ENCODE measurements at regions not wholly inside any gene's neighbourhood (a gene's known extent, or its start where the extent isn't known, plus 50 kb on each side); places are given as distances from the start of the nearest gene placed in this dataset.

DNA sequence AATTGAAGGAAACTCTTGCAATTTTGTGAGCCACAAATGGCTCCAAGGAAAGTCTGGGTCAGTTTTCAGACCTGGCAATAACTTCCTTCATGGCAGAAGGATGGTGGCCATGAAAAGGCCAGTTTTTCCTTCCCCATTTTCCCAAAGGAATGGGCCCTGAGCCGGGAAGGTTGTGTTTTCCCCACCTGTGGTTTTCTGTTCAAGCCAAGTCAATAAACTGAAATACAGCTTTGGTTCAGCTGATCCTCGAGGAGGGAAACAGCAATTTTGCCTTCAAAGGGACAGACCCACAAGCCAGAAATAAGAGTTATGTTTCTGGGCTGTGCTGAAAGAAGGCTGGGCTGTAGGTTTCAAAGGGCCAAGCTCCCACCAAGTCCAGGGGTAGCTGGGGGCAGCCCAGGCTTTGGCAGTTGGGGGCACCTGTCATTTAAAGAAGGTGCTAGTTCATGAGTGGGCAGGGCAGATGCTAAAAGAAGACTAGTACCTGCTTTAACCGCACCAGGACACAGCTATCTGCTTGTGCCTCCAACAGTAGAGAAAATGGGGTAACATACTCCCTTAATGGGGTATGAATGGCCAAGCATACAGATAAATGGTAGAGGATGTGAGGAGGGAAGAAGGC, 97.0 kb downstream of the TTC32 start (continued):
- TF ChIP-seq ZNF776 (tag by site-specific recombination; IDR thresholded peaks at IDR 0.05; ENCODE audit: borderline replicate concordance) (no peak), ZFP3 (tag by site-specific recombination; IDR thresholded peaks at IDR 0.05; ENCODE audit: low read depth) (no peak), MYNN (tag by site-specific recombination; IDR thresholded peaks at IDR 0.05; ENCODE audit: borderline replicate concordance) (no peak), ZNF114 (tag by site-specific recombination; IDR thresholded peaks at IDR 0.05) (no peak)

GRCh38 chr2:19802086-19802841, 99.5 kb downstream of the TTC32 start:
- H3K4me3 ChIP-seq (ENCODE audit: low read depth, low read length), result no peak overlapping the region
- H3K9me3 ChIP-seq (ENCODE audit: control insufficient read depth, insufficient read depth, low read depth, low read length), result no peaks in the 10 kb centered on the region
- ChIA-PET POLR2A (no interaction called here), CTCF (interaction anchor here (0.6 to 1.3 kb wide), 2 partner anchors 51 to 93 kb away, joined by 3 to 5 read pairs; no protein-coding TSS in a partner anchor)
- H3K27ac ChIP-seq (ENCODE audit: extremely low read depth, low read depth, low read length), result no peak overlapping the region
- no peaks in the 10 kb centered on the region for H3K4me1 ChIP-seq (ENCODE audit: control insufficient read depth, insufficient read depth, low read length)
- no peak for TF ChIP-seq ZNF391 (tag by site-specific recombination; IDR thresholded peaks at IDR 0.05; ENCODE audit: borderline replicate concordance, low read depth)
- TF ChIP-seq BCL11B (tag by site-specific recombination; IDR thresholded peaks at IDR 0.05; ENCODE audit: low read depth), result no peak
- no peak for TF ChIP-seq ZNF266 (tag by site-specific recombination; IDR thresholded peaks at IDR 0.05; ENCODE audit: low read depth)
- TF ChIP-seq, protein P1, sequence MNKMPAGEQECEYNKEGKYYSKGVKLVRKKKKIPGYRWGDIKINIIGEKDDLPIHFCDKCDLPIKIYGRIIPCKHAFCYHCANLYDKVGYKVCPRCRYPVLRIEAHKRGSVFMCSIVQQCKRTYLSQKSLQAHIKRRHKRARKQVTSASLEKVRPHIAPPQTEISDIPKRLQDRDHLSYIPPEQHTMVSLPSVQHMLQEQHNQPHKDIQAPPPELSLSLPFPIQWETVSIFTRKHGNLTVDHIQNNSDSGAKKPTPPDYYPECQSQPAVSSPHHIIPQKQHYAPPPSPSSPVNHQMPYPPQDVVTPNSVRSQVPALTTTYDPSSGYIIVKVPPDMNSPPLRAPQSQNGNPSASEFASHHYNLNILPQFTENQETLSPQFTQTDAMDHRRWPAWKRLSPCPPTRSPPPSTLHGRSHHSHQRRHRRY (tag by site-specific recombination; IDR thresholded peaks at IDR 0.05), result no peak
- TF ChIP-seq ZBTB7A (tag by site-specific recombination; IDR thresholded peaks at IDR 0.05; ENCODE audit: low read depth), result no peak
- TF ChIP-seq ZNF76 (tag by site-specific recombination; IDR thresholded peaks at IDR 0.05; ENCODE audit: borderline replicate concordance, low read depth), result no peak
- TF ChIP-seq, protein P2, sequence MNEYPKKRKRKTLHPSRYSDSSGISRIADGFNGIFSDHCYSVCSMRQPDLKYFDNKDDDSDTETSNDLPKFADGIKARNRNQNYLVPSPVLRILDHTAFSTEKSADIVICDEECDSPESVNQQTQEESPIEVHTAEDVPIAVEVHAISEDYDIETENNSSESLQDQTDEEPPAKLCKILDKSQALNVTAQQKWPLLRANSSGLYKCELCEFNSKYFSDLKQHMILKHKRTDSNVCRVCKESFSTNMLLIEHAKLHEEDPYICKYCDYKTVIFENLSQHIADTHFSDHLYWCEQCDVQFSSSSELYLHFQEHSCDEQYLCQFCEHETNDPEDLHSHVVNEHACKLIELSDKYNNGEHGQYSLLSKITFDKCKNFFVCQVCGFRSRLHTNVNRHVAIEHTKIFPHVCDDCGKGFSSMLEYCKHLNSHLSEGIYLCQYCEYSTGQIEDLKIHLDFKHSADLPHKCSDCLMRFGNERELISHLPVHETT (tag by site-specific recombination; IDR thresholded peaks at IDR 0.05), result no peak
- TF ChIP-seq HOXC10 (CRISPR knock-in tag; IDR thresholded peaks at IDR 0.05), result no peak
- TF ChIP-seq ZNF292 (tag by site-specific recombination; IDR thresholded peaks at IDR 0.05; ENCODE audit: borderline replicate concordance, low read depth), result no peak
- no peak for TF ChIP-seq SCRT1 (tag by site-specific recombination; IDR thresholded peaks at IDR 0.05; ENCODE audit: borderline replicate concordance)
- TF ChIP-seq, protein P3, sequence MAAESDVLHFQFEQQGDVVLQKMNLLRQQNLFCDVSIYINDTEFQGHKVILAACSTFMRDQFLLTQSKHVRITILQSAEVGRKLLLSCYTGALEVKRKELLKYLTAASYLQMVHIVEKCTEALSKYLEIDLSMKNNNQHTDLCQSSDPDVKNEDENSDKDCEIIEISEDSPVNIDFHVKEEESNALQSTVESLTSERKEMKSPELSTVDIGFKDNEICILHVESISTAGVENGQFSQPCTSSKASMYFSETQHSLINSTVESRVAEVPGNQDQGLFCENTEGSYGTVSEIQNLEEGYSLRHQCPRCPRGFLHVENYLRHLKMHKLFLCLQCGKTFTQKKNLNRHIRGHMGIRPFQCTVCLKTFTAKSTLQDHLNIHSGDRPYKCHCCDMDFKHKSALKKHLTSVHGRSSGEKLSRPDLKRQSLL (tag by site-specific recombination; IDR thresholded peaks at IDR 0.05), result no peak
- no peak for TF ChIP-seq ZFP69B (tag by site-specific recombination; IDR thresholded peaks at IDR 0.05)
- no peak for TF ChIP-seq ZNF114 (tag by site-specific recombination; IDR thresholded peaks at IDR 0.05)
- no peak for TF ChIP-seq ZNF747 (tag by site-specific recombination; IDR thresholded peaks at IDR 0.05)
- TF ChIP-seq, protein P4, sequence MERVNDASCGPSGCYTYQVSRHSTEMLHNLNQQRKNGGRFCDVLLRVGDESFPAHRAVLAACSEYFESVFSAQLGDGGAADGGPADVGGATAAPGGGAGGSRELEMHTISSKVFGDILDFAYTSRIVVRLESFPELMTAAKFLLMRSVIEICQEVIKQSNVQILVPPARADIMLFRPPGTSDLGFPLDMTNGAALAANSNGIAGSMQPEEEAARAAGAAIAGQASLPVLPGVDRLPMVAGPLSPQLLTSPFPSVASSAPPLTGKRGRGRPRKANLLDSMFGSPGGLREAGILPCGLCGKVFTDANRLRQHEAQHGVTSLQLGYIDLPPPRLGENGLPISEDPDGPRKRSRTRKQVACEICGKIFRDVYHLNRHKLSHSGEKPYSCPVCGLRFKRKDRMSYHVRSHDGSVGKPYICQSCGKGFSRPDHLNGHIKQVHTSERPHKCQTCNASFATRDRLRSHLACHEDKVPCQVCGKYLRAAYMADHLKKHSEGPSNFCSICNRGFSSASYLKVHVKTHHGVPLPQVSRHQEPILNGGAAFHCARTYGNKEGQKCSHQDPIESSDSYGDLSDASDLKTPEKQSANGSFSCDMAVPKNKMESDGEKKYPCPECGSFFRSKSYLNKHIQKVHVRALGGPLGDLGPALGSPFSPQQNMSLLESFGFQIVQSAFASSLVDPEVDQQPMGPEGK (tag by site-specific recombination; IDR thresholded peaks at IDR 0.05), result no peak
- no peaks in the 10 kb centered on the region for H3K36me3 ChIP-seq (ENCODE audit: control insufficient read depth in 2 of 2, insufficient read depth in 1 of 2, low read length in 2 of 2)
